Astrocyte (in vitro differentiated cells and primary cell): ENCODE measurements at regions not wholly inside any gene's neighbourhood (a gene's known extent, or its start where the extent isn't known, plus 50 kb on each side); places are given as distances from the start of the nearest gene placed in this dataset.

ENCODE experiments used
- DNase-seq: peaks from one replicate; pipeline ENCODE4 v3.0.0-alpha.2; 2010; ENCODE audit warnings: low read depth
- FAIRE-seq: peaks from 2 replicates; lab custom pipeline; 2011; peaks lifted over from hg19 to GRCh38; lab: Jason Lieb, UNC
- H2AFZ ChIP-seq: 2 replicates; pipeline ENCODE4 v1.6.0; 2012; ENCODE audit warnings: low read depth, low read length, inconsistent platforms
- H3K27ac ChIP-seq: 2 replicates; pipeline ENCODE4 v1.5.1; 2011; ENCODE audit warnings: low read depth, low read length, inconsistent platforms
- H3K27me3 ChIP-seq: 2 replicates; pipeline ENCODE4 v1.6.0; 2011; ENCODE audit warnings: low read length, inconsistent platforms; ENCODE audit not compliant: insufficient read depth
- H3K36me3 ChIP-seq: 2 replicates; pipeline ENCODE4 v1.5.1; 2011; ENCODE audit warnings: low read length, inconsistent platforms; ENCODE audit not compliant: insufficient read depth
- H3K4me1 ChIP-seq: 2 replicates; pipeline ENCODE4 v1.5.1; 2011; ENCODE audit warnings: low read length, inconsistent platforms; ENCODE audit not compliant: insufficient read depth
- H3K4me2 ChIP-seq: 2 replicates; pipeline ENCODE4 v1.6.0; 2012; ENCODE audit warnings: low read length, inconsistent platforms
- H3K4me3 ChIP-seq: 2 replicates; pipeline ENCODE4 v1.5.1; 2011; ENCODE audit warnings: low read depth, mild to moderate bottlenecking, low read length, inconsistent platforms; ENCODE audit not compliant: insufficient read depth
- H3K79me2 ChIP-seq: 2 replicates; pipeline ENCODE4 v1.6.0; 2012; ENCODE audit warnings: mild to moderate bottlenecking, low read length, inconsistent platforms; ENCODE audit not compliant: insufficient read depth
- H3K9ac ChIP-seq: 2 replicates; pipeline ENCODE4 v1.6.0; 2012; ENCODE audit warnings: mild to moderate bottlenecking, low read length, inconsistent platforms
- H3K9me3 ChIP-seq: 2 replicates; pipeline ENCODE4 v1.5.1; 2012; ENCODE audit warnings: low read depth, mild to moderate bottlenecking, low read length, inconsistent platforms; ENCODE audit not compliant: insufficient read depth
- H4K20me1 ChIP-seq: 2 replicates; pipeline ENCODE4 v1.6.0; 2012; ENCODE audit warnings: low read length, inconsistent platforms; ENCODE audit not compliant: insufficient read depth
- H3K27ac Mint-ChIP-seq: one replicate; pipeline ENCODE4 v1.8.0; 2021; ENCODE audit warnings: mild to moderate bottlenecking, mixed read lengths; ENCODE audit not compliant: unreplicated experiment
- H3K27me3 Mint-ChIP-seq: one replicate; pipeline ENCODE4 v1.8.0; 2021; ENCODE audit warnings: low read depth, mixed read lengths; ENCODE audit not compliant: unreplicated experiment
- H3K36me3 Mint-ChIP-seq: one replicate; pipeline ENCODE4 v1.8.0; 2021; ENCODE audit warnings: low read depth, mixed read lengths; ENCODE audit not compliant: unreplicated experiment
- H3K4me1 Mint-ChIP-seq: one replicate; pipeline ENCODE4 v1.8.0; 2021; ENCODE audit warnings: low read depth, mixed read lengths; ENCODE audit not compliant: unreplicated experiment
- H3K4me3 Mint-ChIP-seq: one replicate; pipeline ENCODE4 v1.8.0; 2021; ENCODE audit warnings: mild to moderate bottlenecking, moderate library complexity, mixed read lengths; ENCODE audit not compliant: unreplicated experiment
- H3K9me3 Mint-ChIP-seq: one replicate; pipeline ENCODE4 v1.8.0; 2021; ENCODE audit warnings: mild to moderate bottlenecking, mixed read lengths; ENCODE audit not compliant: unreplicated experiment
- CTCF ChIP-seq: IDR thresholded peaks from 2 replicates; pipeline ENCODE4 v1.5.1; 2011; ENCODE audit warnings: low read depth, mild to moderate bottlenecking, inconsistent platforms, low read length, moderate library complexity; ENCODE audit not compliant: insufficient read depth
- EZH2 ChIP-seq: IDR thresholded peaks from 2 replicates; pipeline ENCODE4 v1.6.1; 2012; ENCODE audit warnings: mild to moderate bottlenecking, low read length, inconsistent platforms; ENCODE audit not compliant: insufficient read depth

GRCh38 chr13:100822871-100823443 is 148.4 kb upstream of the TMTC4 start:
- H2AFZ ChIP-seq = no peak overlapping the region
- no peak overlapping the region for H3K27ac ChIP-seq
- Mint-ChIP-seq H3K4me3 (no peak overlapping the region), H3K36me3 (no peaks in the 10 kb centered on the region), H3K27me3 (no peaks in the 10 kb centered on the region), H3K27ac (no peak overlapping the region), H3K9me3 (no peaks in the 10 kb centered on the region), H3K4me1 (peaks cover 6% of the 10 kb centered on the region)
- H3K4me1 ChIP-seq = no peaks in the 10 kb centered on the region
- H3K9me3 ChIP-seq = no peaks in the 10 kb centered on the region
- DNase-seq (no peak), FAIRE-seq (no peak)
- H3K79me2 ChIP-seq = no peaks in the 10 kb centered on the region
- H3K27me3 ChIP-seq = no peaks in the 10 kb centered on the region
- no peaks in the 10 kb centered on the region for H3K36me3 ChIP-seq
- H4K20me1 ChIP-seq = no peaks in the 10 kb centered on the region
- H3K9ac ChIP-seq = no peak overlapping the region
- no peak overlapping the region for H3K4me3 ChIP-seq
- TF ChIP-seq CTCF (no peak), EZH2 (no peak)
- H3K4me2 ChIP-seq = no peak overlapping the region

DNA sequence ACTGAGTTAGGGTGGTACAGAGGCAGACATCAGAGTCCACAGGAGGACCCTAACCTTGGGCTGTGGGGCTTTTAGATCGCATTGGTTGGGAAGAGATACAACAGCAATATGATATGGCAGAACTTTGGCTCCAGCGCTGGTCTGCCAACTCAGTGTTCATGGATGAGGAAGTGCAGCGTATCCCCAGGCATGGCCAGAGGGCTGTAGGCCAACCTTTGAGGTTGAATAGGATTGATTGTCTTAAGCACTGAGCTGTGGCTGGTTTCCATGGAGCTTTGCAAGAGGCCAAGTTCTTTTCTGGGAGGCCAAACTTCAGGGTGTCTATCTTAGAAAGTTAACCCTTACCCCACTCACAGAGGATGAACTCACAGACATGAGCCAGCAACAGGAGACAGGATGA is 144.1 kb upstream of the TMTC4 start:
- Mint-ChIP-seq H3K4me3 (no peak overlapping the region), H3K27ac (no peak overlapping the region)

More for the DNA sequence above, 144.1 kb upstream of the TMTC4 start:
- H3K27me3 ChIP-seq = no peaks in the 10 kb centered on the region
- H3K27ac ChIP-seq = no peak overlapping the region
- Mint-ChIP-seq H3K36me3 (no peaks in the 10 kb centered on the region), H3K9me3 (peaks cover 3% of the 10 kb centered on the region), H3K27me3 (peaks cover 4% of the 10 kb centered on the region), H3K4me1 (peaks cover 2% of the 10 kb centered on the region)
- no peaks in the 10 kb centered on the region for H3K9me3 ChIP-seq
- H4K20me1 ChIP-seq = no peaks in the 10 kb centered on the region
- no peak overlapping the region for H3K4me2 ChIP-seq
- no peak overlapping the region for H3K9ac ChIP-seq
- H3K4me1 ChIP-seq = no peaks in the 10 kb centered on the region
- no peaks in the 10 kb centered on the region for H3K36me3 ChIP-seq
- no peaks in the 10 kb centered on the region for H3K79me2 ChIP-seq
- no peak overlapping the region for H3K4me3 ChIP-seq
- FAIRE-seq (no peak), DNase-seq (peak; percentile 53)
- TF ChIP-seq EZH2 (no peak), CTCF (no peak)
- no peak overlapping the region for H2AFZ ChIP-seq
